HepG2 (cell line): ENCODE measurements at regions not wholly inside any gene's neighbourhood (a gene's known extent, or its start where the extent isn't known, plus 50 kb on each side); places are given as distances from the start of the nearest gene placed in this dataset.

Experiments
- ATAC-seq: fragments of 200-7000 bp; cut with Tn5 transposase; 3 replicates; pipeline ENCODE4 v1.9.1; 2020; ENCODE audit warnings: mild to moderate bottlenecking, moderate library complexity
- BruUV-seq: library from RNA; stranded (reverse); fragments of 400-500 nt; replicated peaks from 2 replicates; lab custom pipeline; 2021; lab: Mats Ljungman, UMichigan
- CTCF ChIA-PET: fragments of 300-600 bp; formaldehyde crosslinking; extraction: SDS; loops from one replicate; lab custom pipeline; 2021; ENCODE audit warnings: low total read pairs, inconsistent platforms, low intra/inter-chr PET ratio; lab: Yijun Ruan, JAX
- POLR2A ChIA-PET: fragments of 350-600 bp; sonication (Branson Sonifier 250); formaldehyde crosslinking; loops from one replicate; lab custom pipeline; 2020; ENCODE audit warnings: antibody characterized with exemption, inconsistent platforms; lab: Yijun Ruan, JAX
- DNase-seq: peaks from one replicate; pipeline ENCODE4 v3.0.0-alpha.2; 2015; ENCODE audit warnings: low spot score
- FAIRE-seq: peaks from 3 replicates; lab custom pipeline; 2011; peaks lifted over from hg19 to GRCh38; lab: Jason Lieb, UNC
- H2AFZ ChIP-seq: one replicate; pipeline ENCODE4 v1.6.1; 2011; ENCODE audit warnings: low read length, inconsistent platforms
- H3K27ac ChIP-seq: fragments of 300-600 bp; 3 replicates; pipeline ENCODE4 v1.8.0; 2011; ENCODE audit warnings: mixed run types, mild to moderate bottlenecking, mixed read lengths, low read length, inconsistent platforms; ENCODE audit not compliant: insufficient read depth; ENCODE audit errors: extremely low read length
- H3K27me3 ChIP-seq, 2 experiments: fragments of 200-600 bp in 1 of 2; 2 replicates in 1 of 2; 3 replicates in 1 of 2; pipeline versions ENCODE4 v1.6.0 to v1.8.0; 2011; ENCODE audit warnings: low read length in 2 of 2, mild to moderate bottlenecking in 2 of 2, moderate library complexity in 2 of 2, inconsistent platforms in 1 of 2; ENCODE audit not compliant: insufficient read depth in 2 of 2, control insufficient read depth in 1 of 2
- H3K36me3 ChIP-seq, 2 experiments: fragments of 200-600 bp in 1 of 2; replicated peaks in 1 of 2; 2 replicates in 1 of 2; 3 replicates in 1 of 2; pipeline versions ENCODE4 v1.5.1 to v1.8.0; 2011; ENCODE audit warnings: low read length in 2 of 2, inconsistent platforms in 1 of 2; ENCODE audit not compliant: insufficient read depth in 2 of 2, control insufficient read depth in 1 of 2
- H3K4me1 ChIP-seq: 2 replicates; pipeline ENCODE4 v1.5.1; 2012; ENCODE audit warnings: low read length, inconsistent platforms; ENCODE audit not compliant: insufficient read depth
- H3K4me2 ChIP-seq: 2 replicates; pipeline ENCODE4 v1.6.0; 2011; ENCODE audit warnings: low read depth, low read length, inconsistent platforms
- H3K4me3 ChIP-seq, 3 experiments: fragments of 200-600 bp in 1 of 3; sonication (generic), shearing (Covaris generic) in 1 of 3; replicated peaks in 1 of 3; 2 replicates each; pipeline ENCODE4 v1.5.1; 2011 to 2016; ENCODE audit warnings: low read length in 3 of 3, inconsistent platforms in 2 of 3, low read depth in 2 of 3, mild to moderate bottlenecking in 2 of 3, control low read depth in 1 of 3, mixed read lengths in 1 of 3; ENCODE audit not compliant: insufficient read depth in 1 of 3
- H3K79me2 ChIP-seq: one replicate; pipeline ENCODE4 v1.6.1; 2011; ENCODE audit warnings: low read length, inconsistent platforms; ENCODE audit not compliant: insufficient read depth
- H3K9ac ChIP-seq: 2 replicates; pipeline ENCODE4 v1.6.0; 2011; ENCODE audit warnings: mild to moderate bottlenecking, low read depth, low read length, inconsistent platforms; ENCODE audit not compliant: insufficient read depth
- H3K9me3 ChIP-seq: 2 replicates; pipeline ENCODE4 v1.5.1; 2012; ENCODE audit warnings: mild to moderate bottlenecking, low read length
- H4K20me1 ChIP-seq: 2 replicates; pipeline ENCODE4 v1.6.0; 2011; ENCODE audit warnings: inconsistent platforms, mild to moderate bottlenecking, low read length, moderate library complexity; ENCODE audit not compliant: insufficient read depth
- GMEB1 ChIP-seq: sonication (generic); formaldehyde crosslinking; IDR thresholded peaks from 2 replicates; pipeline ENCODE4 v1.5.1; 2020; ENCODE audit warnings: missing genetic modification reagents, mild to moderate bottlenecking, borderline replicate concordance
- NR3C1 ChIP-seq: sonication (generic); formaldehyde crosslinking; IDR thresholded peaks from 2 replicates; pipeline ENCODE4 v1.4.0; 2020; ENCODE audit warnings: missing genetic modification reagents
- RNF2 ChIP-seq: fragments of 450-650 bp; conservative IDR thresholded peaks from 2 replicates; pipeline ENCODE4 v1.6.1; 2016; ENCODE audit warnings: low read depth
- SATB2 ChIP-seq: sonication (generic); formaldehyde crosslinking; IDR thresholded peaks from 2 replicates; pipeline ENCODE4 v1.5.0; 2020; ENCODE audit warnings: missing genetic modification reagents
- SIN3B ChIP-seq: fragments of 150-350 bp; IDR thresholded peaks from 2 replicates; pipeline ENCODE4 v1.6.1; 2014; ENCODE audit warnings: low read length
- ZFP41 ChIP-seq: sonication (generic); formaldehyde crosslinking; IDR thresholded peaks from 2 replicates; pipeline ENCODE4 v1.4.0; 2020; ENCODE audit warnings: mild to moderate bottlenecking, missing genetic modification reagents, borderline replicate concordance
- ZNF207 ChIP-seq: fragments of 450-650 bp; IDR thresholded peaks from 2 replicates; pipeline ENCODE4 v1.6.1; 2016; ENCODE audit warnings: antibody characterized with exemption, borderline replicate concordance
- ZNF225 ChIP-seq: sonication (generic); formaldehyde crosslinking; IDR thresholded peaks from 2 replicates; pipeline ENCODE4 v1.4.0; 2020; ENCODE audit warnings: mild to moderate bottlenecking, missing genetic modification reagents
- ZNF251 ChIP-seq: sonication (generic); formaldehyde crosslinking; IDR thresholded peaks from 2 replicates; pipeline ENCODE4 v1.9.0; 2021; ENCODE audit warnings: mild to moderate bottlenecking, missing genetic modification reagents
- ZNF441 ChIP-seq: sonication (generic); formaldehyde crosslinking; IDR thresholded peaks from 2 replicates; pipeline ENCODE4 v1.7.0; 2021; ENCODE audit warnings: missing genetic modification reagents, borderline replicate concordance
- ZNF670 ChIP-seq: sonication (generic); formaldehyde crosslinking; IDR thresholded peaks from 2 replicates; pipeline ENCODE4 v1.8.0; 2022; ENCODE audit warnings: mild to moderate bottlenecking, missing genetic modification reagents, borderline replicate concordance
- ZNF816 ChIP-seq: sonication (generic); formaldehyde crosslinking; IDR thresholded peaks from 2 replicates; pipeline ENCODE4 v1.8.0; 2022; ENCODE audit warnings: missing genetic modification reagents, mild to moderate bottlenecking, borderline replicate concordance
- ZNF841 ChIP-seq: sonication (generic); formaldehyde crosslinking; IDR thresholded peaks from 2 replicates; pipeline ENCODE4 v1.8.1; 2023; ENCODE audit warnings: missing genetic modification reagents, borderline replicate concordance
- ZNF878 ChIP-seq: sonication (generic); formaldehyde crosslinking; IDR thresholded peaks from 2 replicates; pipeline ENCODE4 v1.8.1; 2023; ENCODE audit warnings: mild to moderate bottlenecking, missing genetic modification reagents, moderate library complexity
- WGBS: methylation state at CpG from one replicate; pipeline ENCODE4 v1.1.6; 2017; ENCODE audit warnings: low lambda C conversion rate; 5-methylcytosine and 5-hydroxymethylcytosine counted together
- in situ Hi-C: cut with HindIII; loops from 2 replicates; pipeline ENCODE4 v1.10.0; 2017; ENCODE audit warnings: low pct_unique_long_range_greater_than_20kb; ENCODE audit not compliant: extremely low pct_ligation_motif_present
- intact Hi-C: fragments of 100-400 bp; cut with micrococcal nuclease; formaldehyde crosslinking; loops from one replicate; pipeline ENCODE4 v1.10.0; 2022; ENCODE audit not compliant: unreplicated experiment
- TF ChIP-seq, protein P1 (sequence below): IDR thresholded peaks from 2 replicates; pipeline ENCODE4 v1.6.1; 2016; ENCODE audit warnings: low read depth, missing genetic modification reagents, missing compliant biosample characterization
- TF ChIP-seq, protein P2 (sequence below): sonication (generic); formaldehyde crosslinking; IDR thresholded peaks from 2 replicates; pipeline ENCODE4 v1.4.0; 2020; ENCODE audit warnings: missing genetic modification reagents

DNA sequence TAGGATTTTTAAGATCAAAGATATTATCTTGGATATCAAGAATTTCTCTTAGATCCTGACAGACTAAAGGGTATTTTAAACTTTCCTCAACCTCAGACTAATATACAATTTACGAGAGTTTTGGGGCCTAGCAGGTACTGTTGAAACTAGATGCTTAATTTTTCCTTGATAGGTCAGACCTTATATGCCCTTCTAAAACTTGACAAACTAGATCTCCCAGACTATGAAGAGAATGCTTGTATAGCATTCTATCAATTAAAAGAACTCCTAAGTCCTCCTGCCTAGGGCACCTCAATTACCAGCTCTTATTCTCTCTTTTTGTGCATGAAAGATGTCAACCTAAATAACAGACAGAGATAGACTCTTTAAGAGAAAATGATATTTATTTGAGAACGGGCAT is 60.4 kb upstream of the TRIM9 start:
- DNase-seq (no peak), FAIRE-seq (no peak), ATAC-seq (no peak)
- Histone ChIP-seq H3K4me1 (no peaks in the 10 kb centered on the region), H3K36me3 (no peaks in the 10 kb centered on the region), H4K20me1 (no peaks in the 10 kb centered on the region), H3K9ac (no peak overlapping the region), H3K27me3 (no peaks in the 10 kb centered on the region; a peak in 1 of 5 replicates), H3K79me2 (no peaks in the 10 kb centered on the region), H2AFZ (no peak overlapping the region), H3K27ac (no peak overlapping the region), H3K4me2 (no peak overlapping the region), H3K9me3 (no peaks in the 10 kb centered on the region), H3K4me3 (no peak overlapping the region)
- CTCF ChIA-PET = no interaction called here
- in situ Hi-C loops = no loop called here
- POLR2A ChIA-PET = no interaction called here
- WGBS = 8% methylated on average over 2 of the region's 2 CpGs
- TF ChIP-seq ZNF816 (CRISPR knock-in tag) (no peak), ZNF225 (CRISPR knock-in tag) (no peak), SATB2 (no peak), ZNF841 (no peak), NR3C1 (CRISPR knock-in tag) (no peak), ZNF670 (no peak), ZNF441 (no peak), SIN3B (no peak), ZNF207 (no peak), ZNF251 (CRISPR knock-in tag) (no peak), GMEB1 (CRISPR knock-in tag) (no peak), ZFP41 (CRISPR knock-in tag) (no peak), RNF2 (no peak), ZNF878 (CRISPR knock-in tag) (no peak)
- TF ChIP-seq, protein P1, sequence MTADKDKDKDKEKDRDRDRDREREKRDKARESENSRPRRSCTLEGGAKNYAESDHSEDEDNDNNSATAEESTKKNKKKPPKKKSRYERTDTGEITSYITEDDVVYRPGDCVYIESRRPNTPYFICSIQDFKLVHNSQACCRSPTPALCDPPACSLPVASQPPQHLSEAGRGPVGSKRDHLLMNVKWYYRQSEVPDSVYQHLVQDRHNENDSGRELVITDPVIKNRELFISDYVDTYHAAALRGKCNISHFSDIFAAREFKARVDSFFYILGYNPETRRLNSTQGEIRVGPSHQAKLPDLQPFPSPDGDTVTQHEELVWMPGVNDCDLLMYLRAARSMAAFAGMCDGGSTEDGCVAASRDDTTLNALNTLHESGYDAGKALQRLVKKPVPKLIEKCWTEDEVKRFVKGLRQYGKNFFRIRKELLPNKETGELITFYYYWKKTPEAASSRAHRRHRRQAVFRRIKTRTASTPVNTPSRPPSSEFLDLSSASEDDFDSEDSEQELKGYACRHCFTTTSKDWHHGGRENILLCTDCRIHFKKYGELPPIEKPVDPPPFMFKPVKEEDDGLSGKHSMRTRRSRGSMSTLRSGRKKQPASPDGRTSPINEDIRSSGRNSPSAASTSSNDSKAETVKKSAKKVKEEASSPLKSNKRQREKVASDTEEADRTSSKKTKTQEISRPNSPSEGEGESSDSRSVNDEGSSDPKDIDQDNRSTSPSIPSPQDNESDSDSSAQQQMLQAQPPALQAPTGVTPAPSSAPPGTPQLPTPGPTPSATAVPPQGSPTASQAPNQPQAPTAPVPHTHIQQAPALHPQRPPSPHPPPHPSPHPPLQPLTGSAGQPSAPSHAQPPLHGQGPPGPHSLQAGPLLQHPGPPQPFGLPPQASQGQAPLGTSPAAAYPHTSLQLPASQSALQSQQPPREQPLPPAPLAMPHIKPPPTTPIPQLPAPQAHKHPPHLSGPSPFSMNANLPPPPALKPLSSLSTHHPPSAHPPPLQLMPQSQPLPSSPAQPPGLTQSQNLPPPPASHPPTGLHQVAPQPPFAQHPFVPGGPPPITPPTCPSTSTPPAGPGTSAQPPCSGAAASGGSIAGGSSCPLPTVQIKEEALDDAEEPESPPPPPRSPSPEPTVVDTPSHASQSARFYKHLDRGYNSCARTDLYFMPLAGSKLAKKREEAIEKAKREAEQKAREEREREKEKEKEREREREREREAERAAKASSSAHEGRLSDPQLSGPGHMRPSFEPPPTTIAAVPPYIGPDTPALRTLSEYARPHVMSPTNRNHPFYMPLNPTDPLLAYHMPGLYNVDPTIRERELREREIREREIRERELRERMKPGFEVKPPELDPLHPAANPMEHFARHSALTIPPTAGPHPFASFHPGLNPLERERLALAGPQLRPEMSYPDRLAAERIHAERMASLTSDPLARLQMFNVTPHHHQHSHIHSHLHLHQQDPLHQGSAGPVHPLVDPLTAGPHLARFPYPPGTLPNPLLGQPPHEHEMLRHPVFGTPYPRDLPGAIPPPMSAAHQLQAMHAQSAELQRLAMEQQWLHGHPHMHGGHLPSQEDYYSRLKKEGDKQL (CRISPR knock-in tag) = no peak
- TF ChIP-seq, protein P2, sequence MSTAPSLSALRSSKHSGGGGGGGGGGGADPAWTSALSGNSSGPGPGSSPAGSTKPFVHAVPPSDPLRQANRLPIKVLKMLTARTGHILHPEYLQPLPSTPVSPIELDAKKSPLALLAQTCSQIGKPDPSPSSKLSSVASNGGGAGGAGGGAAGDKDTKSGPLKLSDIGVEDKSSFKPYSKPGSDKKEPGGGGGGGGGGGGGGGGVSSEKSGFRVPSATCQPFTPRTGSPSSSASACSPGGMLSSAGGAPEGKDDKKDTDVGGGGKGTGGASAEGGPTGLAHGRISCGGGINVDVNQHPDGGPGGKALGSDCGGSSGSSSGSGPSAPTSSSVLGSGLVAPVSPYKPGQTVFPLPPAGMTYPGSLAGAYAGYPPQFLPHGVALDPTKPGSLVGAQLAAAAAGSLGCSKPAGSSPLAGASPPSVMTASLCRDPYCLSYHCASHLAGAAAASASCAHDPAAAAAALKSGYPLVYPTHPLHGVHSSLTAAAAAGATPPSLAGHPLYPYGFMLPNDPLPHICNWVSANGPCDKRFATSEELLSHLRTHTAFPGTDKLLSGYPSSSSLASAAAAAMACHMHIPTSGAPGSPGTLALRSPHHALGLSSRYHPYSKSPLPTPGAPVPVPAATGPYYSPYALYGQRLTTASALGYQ (CRISPR knock-in tag) = no peak
- BruUV-seq = no TSS peak
- intact Hi-C loops = loop anchor here (5.0 kb wide), 2 partner anchors 67 to 627 kb away; no protein-coding TSS in a partner anchor
